Endodermal cell (in vitro differentiated cells): ENCODE measurements at regions not wholly inside any gene's neighbourhood (a gene's known extent, or its start where the extent isn't known, plus 50 kb on each side); places are given as distances from the start of the nearest gene placed in this dataset.
A peak's percentile ranks its signal among the peaks of the same experiment; 100 is the strongest.
"Not testable (repeated sequence)": the region's sequence is repeated elsewhere in the genome, so short reads cannot be mapped to it uniquely, and the experiment has no call there.

ENCODE experiments used
- DNase-seq: peaks from one replicate; pipeline ENCODE4 v3.0.0-alpha.2; 2017
- H3K27ac ChIP-seq: 2 replicates; pipeline ENCODE4 v1.5.1; 2013; ENCODE audit warnings: mild to moderate bottlenecking, low read depth, low read length, moderate library complexity
- H3K27me3 ChIP-seq: 2 replicates; pipeline ENCODE4 v1.6.1; 2013; ENCODE audit warnings: mild to moderate bottlenecking, low read length, moderate library complexity; ENCODE audit not compliant: insufficient read depth, control insufficient read depth, poor library complexity, severe bottlenecking
- H3K36me3 ChIP-seq: 2 replicates; pipeline ENCODE4 v1.7.0; 2013; ENCODE audit warnings: mild to moderate bottlenecking, low read length, moderate library complexity; ENCODE audit not compliant: control insufficient read depth, insufficient read depth
- H3K4me1 ChIP-seq: one replicate; pipeline ENCODE4 v1.7.0; 2013; ENCODE audit warnings: low read length; ENCODE audit not compliant: control insufficient read depth, insufficient read depth
- H3K4me3 ChIP-seq: 2 replicates; pipeline ENCODE4 v1.5.1; 2013; ENCODE audit warnings: mild to moderate bottlenecking, low read length, moderate library complexity
- H3K9ac ChIP-seq: 2 replicates; pipeline ENCODE4 v1.6.1; 2013; ENCODE audit warnings: mild to moderate bottlenecking, low read length, moderate library complexity; ENCODE audit not compliant: poor library complexity, severe bottlenecking; ENCODE audit errors: extremely low read depth
- H3K9me3 ChIP-seq: 2 replicates; pipeline ENCODE4 v1.6.1; 2013; ENCODE audit warnings: mild to moderate bottlenecking, low read length, moderate library complexity; ENCODE audit not compliant: control insufficient read depth
- H3K27ac Mint-ChIP-seq: 2 replicates; pipeline ENCODE4 v1.8.0; 2020; ENCODE audit warnings: mixed read lengths
- H3K27me3 Mint-ChIP-seq: 2 replicates; pipeline ENCODE4 v1.8.0; 2021; ENCODE audit warnings: mild to moderate bottlenecking, mixed read lengths; ENCODE audit not compliant: insufficient read depth
- H3K36me3 Mint-ChIP-seq: 2 replicates; pipeline ENCODE4 v1.8.0; 2020; ENCODE audit warnings: low read depth, mixed read lengths
- H3K4me1 Mint-ChIP-seq: 2 replicates; pipeline ENCODE4 v1.8.0; 2020; ENCODE audit warnings: mixed read lengths
- H3K4me3 Mint-ChIP-seq: 2 replicates; pipeline ENCODE4 v1.8.0; 2020; ENCODE audit warnings: mild to moderate bottlenecking, moderate library complexity, mixed read lengths
- H3K9me3 Mint-ChIP-seq: 2 replicates; pipeline ENCODE4 v1.8.0; 2020; ENCODE audit warnings: mild to moderate bottlenecking, mixed read lengths
- WGBS, 2 experiments: methylation state at CpG; one replicate each; pipeline versions ENCODE4 v1.1.5 to v1.1.7; 2013; ENCODE audit warnings: missing lambda C conversion rate in 2 of 2, mixed read lengths in 1 of 2; ENCODE audit not compliant: insufficient coverage in 1 of 2, insufficient read length in 1 of 2; 5-methylcytosine and 5-hydroxymethylcytosine counted together
- TF ChIP-seq, protein P1 (sequence below): fragments of 200-600 bp; sonication (generic); conservative IDR thresholded peaks from 2 replicates; pipeline ENCODE4 v1.5.0; 2021; ENCODE audit warnings: antibody characterized with exemption, mild to moderate bottlenecking

DNA sequence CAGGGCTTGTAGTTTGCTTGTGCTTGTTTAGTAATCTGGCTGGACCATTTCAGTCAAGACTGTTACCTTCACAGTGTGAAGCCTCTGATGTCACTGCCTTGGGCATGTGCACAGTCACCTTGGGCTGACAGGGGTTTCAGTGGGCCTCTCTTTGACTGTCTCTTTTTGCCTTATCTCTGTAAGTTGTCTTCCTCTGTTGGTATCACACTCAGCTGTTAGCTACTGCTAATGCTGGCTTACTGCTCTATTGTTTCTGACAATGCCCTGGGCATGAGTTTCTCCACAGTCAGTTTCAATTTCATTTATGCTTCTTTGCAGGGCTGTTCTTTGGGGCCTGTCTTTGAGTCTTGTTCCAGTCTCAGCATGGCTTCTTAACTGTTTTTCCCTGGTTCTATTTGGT lies 201.9 kb upstream of the SHH start:
- TF ChIP-seq, protein P1, sequence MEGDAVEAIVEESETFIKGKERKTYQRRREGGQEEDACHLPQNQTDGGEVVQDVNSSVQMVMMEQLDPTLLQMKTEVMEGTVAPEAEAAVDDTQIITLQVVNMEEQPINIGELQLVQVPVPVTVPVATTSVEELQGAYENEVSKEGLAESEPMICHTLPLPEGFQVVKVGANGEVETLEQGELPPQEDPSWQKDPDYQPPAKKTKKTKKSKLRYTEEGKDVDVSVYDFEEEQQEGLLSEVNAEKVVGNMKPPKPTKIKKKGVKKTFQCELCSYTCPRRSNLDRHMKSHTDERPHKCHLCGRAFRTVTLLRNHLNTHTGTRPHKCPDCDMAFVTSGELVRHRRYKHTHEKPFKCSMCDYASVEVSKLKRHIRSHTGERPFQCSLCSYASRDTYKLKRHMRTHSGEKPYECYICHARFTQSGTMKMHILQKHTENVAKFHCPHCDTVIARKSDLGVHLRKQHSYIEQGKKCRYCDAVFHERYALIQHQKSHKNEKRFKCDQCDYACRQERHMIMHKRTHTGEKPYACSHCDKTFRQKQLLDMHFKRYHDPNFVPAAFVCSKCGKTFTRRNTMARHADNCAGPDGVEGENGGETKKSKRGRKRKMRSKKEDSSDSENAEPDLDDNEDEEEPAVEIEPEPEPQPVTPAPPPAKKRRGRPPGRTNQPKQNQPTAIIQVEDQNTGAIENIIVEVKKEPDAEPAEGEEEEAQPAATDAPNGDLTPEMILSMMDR: no peak
- H3K9me3 ChIP-seq: no peaks in the 10 kb centered on the region
- peaks cover 1% of the 10 kb centered on the region for H3K27me3 Mint-ChIP-seq
- no peaks in the 10 kb centered on the region for H3K27me3 ChIP-seq
- peaks cover 4% of the 10 kb centered on the region for H3K4me1 Mint-ChIP-seq
- H3K9ac ChIP-seq: no peak overlapping the region
- no peaks in the 10 kb centered on the region for H3K36me3 Mint-ChIP-seq
- peaks cover 4% of the 10 kb centered on the region for H3K9me3 Mint-ChIP-seq
- H3K4me3 Mint-ChIP-seq: no peak overlapping the region
- no peak overlapping the region for H3K27ac Mint-ChIP-seq
- DNase-seq: peak; percentile 30
- H3K27ac ChIP-seq: no peak overlapping the region
- H3K4me1 ChIP-seq: no peaks in the 10 kb centered on the region
- H3K4me3 ChIP-seq: no peak overlapping the region
- H3K36me3 ChIP-seq: no peaks in the 10 kb centered on the region

DNA sequence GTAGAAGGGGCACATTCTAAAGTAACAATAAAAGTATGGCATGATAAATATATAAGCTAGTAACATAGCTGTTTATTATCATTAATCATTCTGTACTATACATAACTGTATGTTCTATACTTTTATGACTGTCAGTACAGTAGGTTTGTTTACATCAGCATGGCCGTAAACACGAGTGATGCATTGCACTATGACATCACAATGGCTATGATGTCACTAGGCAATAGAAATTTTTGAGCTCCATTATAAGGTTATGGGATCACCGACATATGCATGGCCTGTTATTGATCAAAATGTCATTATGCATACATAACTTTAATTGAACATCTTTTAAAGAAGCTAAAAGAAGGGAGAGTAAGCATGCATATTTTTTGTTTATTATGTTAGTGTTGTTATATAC lies 200.1 kb upstream of the SHH start:
- TF ChIP-seq, protein P1: no peak
- no peaks in the 10 kb centered on the region for H3K36me3 ChIP-seq
- no peaks in the 10 kb centered on the region for H3K36me3 Mint-ChIP-seq
- no peak overlapping the region for H3K27ac Mint-ChIP-seq
- H3K27me3 Mint-ChIP-seq: peaks cover 1% of the 10 kb centered on the region
- peaks cover 4% of the 10 kb centered on the region for H3K4me1 Mint-ChIP-seq
- no peak overlapping the region for H3K27ac ChIP-seq
- no peaks in the 10 kb centered on the region for H3K4me1 ChIP-seq
- H3K27me3 ChIP-seq: no peaks in the 10 kb centered on the region
- H3K9me3 ChIP-seq: no peaks in the 10 kb centered on the region
- H3K4me3 Mint-ChIP-seq: no peak overlapping the region
- no peak overlapping the region for H3K4me3 ChIP-seq
- peaks cover 4% of the 10 kb centered on the region for H3K9me3 Mint-ChIP-seq
- H3K9ac ChIP-seq: no peak overlapping the region
- 85 to 100% methylated on average over 1 to 3 of the region's 3 CpGs for WGBS, 2 experiments
- DNase-seq: no peak

DNA sequence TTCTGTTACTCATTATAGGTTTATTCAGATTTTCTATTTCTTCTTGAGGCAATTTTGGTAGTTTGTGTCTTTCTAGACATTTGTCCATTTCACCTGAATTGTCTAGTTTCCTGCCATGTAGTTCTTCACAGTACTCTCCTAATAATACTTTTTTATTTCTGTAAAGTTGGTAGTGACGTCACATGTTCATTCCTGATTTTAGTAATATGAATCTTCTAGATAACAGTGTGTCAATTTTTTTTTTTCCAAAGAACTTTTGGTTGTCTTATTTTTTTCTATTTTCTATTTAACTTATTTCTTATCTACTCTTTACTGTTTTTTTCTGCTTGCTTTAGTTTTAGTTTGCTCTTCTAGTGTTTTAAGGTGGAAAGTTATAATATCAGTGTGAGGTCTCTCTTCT lies 197.3 kb upstream of the SHH start:
- Histone ChIP-seq H3K9me3 (no peaks in the 10 kb centered on the region), H3K9ac (no peak overlapping the region), H3K4me1 (no peaks in the 10 kb centered on the region), H3K4me3 (no peak overlapping the region), H3K36me3 (no peaks in the 10 kb centered on the region), H3K27me3 (no peaks in the 10 kb centered on the region), H3K27ac (no peak overlapping the region)
- DNase-seq: no peak
- WGBS, 2 experiments: no CpG with 5 or more reads among the region's 1 CpG
- no peak overlapping the region for H3K27ac Mint-ChIP-seq
- H3K9me3 Mint-ChIP-seq: peaks cover 4% of the 10 kb centered on the region
- peaks cover 4% of the 10 kb centered on the region for H3K4me1 Mint-ChIP-seq
- peaks cover 1% of the 10 kb centered on the region for H3K27me3 Mint-ChIP-seq
- no peak overlapping the region for H3K4me3 Mint-ChIP-seq
- TF ChIP-seq, protein P1: no peak
- H3K36me3 Mint-ChIP-seq: no peaks in the 10 kb centered on the region

DNA sequence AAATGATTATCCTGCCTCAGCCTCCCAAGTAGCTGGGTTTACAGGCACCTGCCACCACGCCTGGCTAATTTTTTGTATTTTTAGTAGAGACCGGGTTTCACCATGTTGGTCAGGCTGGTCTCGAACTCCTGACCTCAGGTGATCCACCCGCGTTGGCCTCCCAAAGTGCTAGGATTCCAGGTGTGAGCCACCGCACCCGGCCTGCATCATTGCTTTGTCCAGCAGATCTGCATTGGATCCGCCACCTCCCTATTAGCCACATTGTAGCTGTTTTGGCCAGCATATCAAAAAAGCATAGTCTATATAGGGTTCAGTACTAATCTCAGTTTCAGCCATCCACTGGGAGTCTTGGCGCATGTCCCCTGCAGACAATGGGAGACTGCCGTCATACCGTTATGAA lies 194.6 kb upstream of the SHH start:
- H3K9me3 Mint-ChIP-seq, H3K4me3 ChIP-seq, H3K36me3 ChIP-seq, H3K27ac Mint-ChIP-seq, H3K27ac ChIP-seq, H3K9me3 ChIP-seq, H3K27me3 Mint-ChIP-seq, H3K36me3 Mint-ChIP-seq, H3K4me1 ChIP-seq, DNase-seq, H3K27me3 ChIP-seq, H3K9ac ChIP-seq, H3K4me1 Mint-ChIP-seq, H3K4me3 Mint-ChIP-seq: not testable (repeated sequence)
- WGBS, 2 experiments: 92% methylated on average over 9 to 11 of the region's 11 CpGs
